ENCODE measurements at regions not wholly inside any gene's neighbourhood (a gene's known extent, or its start where the extent isn't known, plus 50 kb on each side); places are given as distances from the start of the nearest gene placed in this dataset.

- H3K9me3 Mint-ChIP-seq (ENCODE audit: insufficient read depth): no peaks in the 10 kb centered on the region
- H3K27ac Mint-ChIP-seq: no peak overlapping the region
- no peaks in the 10 kb centered on the region for H3K36me3 Mint-ChIP-seq (ENCODE audit: low read depth)
- CTCF ChIA-PET: no interaction called here
- H3K27me3 Mint-ChIP-seq (ENCODE audit: low read depth): no peaks in the 10 kb centered on the region
- POLR2A ChIA-PET: interaction anchor here (0.5 kb wide), 1 partner anchor 63 kb away, joined by 3 read pairs; no protein-coding TSS in a partner anchor
- H3K4me1 Mint-ChIP-seq (ENCODE audit: low read depth): no peaks in the 10 kb centered on the region
- H3K4me3 Mint-ChIP-seq: no peak overlapping the region
- ATAC-seq: no peak
- DNase-seq: no peak
Measured at GRCh38 chr10:112896722-112897121, 53.3 kb upstream of the TCF7L2 start.

- no peak for ATAC-seq
- ChIA-PET CTCF (no interaction called here), POLR2A (no interaction called here)
- DNase-seq: no peak
- H3K27me3 Mint-ChIP-seq (ENCODE audit: low read depth): no peaks in the 10 kb centered on the region
- no peak overlapping the region for H3K27ac Mint-ChIP-seq
- H3K4me1 Mint-ChIP-seq (ENCODE audit: low read depth): no peaks in the 10 kb centered on the region
- H3K4me3 Mint-ChIP-seq: no peak overlapping the region
- H3K9me3 Mint-ChIP-seq (ENCODE audit: insufficient read depth): no peaks in the 10 kb centered on the region
- no peaks in the 10 kb centered on the region for H3K36me3 Mint-ChIP-seq (ENCODE audit: low read depth)
Measured at GRCh38 chr10:112898540-112899390, 51.3 kb upstream of the TCF7L2 start.

- H3K4me3 Mint-ChIP-seq: no peak overlapping the region
- no peak for DNase-seq
- CTCF ChIA-PET: no interaction called here
- H3K4me1 Mint-ChIP-seq (ENCODE audit: low read depth): no peaks in the 10 kb centered on the region
- H3K36me3 Mint-ChIP-seq (ENCODE audit: low read depth): no peaks in the 10 kb centered on the region
- no peaks in the 10 kb centered on the region for H3K27me3 Mint-ChIP-seq (ENCODE audit: low read depth)
- H3K27ac Mint-ChIP-seq: no peak overlapping the region
- no peak for ATAC-seq
- POLR2A ChIA-PET: interaction anchor here (0.6 kb wide), 1 partner anchor 154 kb away, joined by 3 read pairs; no protein-coding TSS in a partner anchor
- H3K9me3 Mint-ChIP-seq (ENCODE audit: insufficient read depth): no peaks in the 10 kb centered on the region
Measured at GRCh38 chr10:112899391-112900065, 50.5 kb upstream of the TCF7L2 start.
